CD4-positive, alpha-beta T cell treated with Interleukin-6 for 4 hours (primary cell): ENCODE measurements at regions not wholly inside any gene's neighbourhood (a gene's known extent, or its start where the extent isn't known, plus 50 kb on each side); places are given as distances from the start of the nearest gene placed in this dataset.
"Not testable (repeated sequence)": the region's sequence is repeated elsewhere in the genome, so short reads cannot be mapped to it uniquely, and the experiment has no call there.

Experiments
- DNase-seq: peaks from one replicate; pipeline ENCODE4 v3.0.0-alpha.2; 2020; ENCODE audit warnings: mixed read lengths

DNA sequence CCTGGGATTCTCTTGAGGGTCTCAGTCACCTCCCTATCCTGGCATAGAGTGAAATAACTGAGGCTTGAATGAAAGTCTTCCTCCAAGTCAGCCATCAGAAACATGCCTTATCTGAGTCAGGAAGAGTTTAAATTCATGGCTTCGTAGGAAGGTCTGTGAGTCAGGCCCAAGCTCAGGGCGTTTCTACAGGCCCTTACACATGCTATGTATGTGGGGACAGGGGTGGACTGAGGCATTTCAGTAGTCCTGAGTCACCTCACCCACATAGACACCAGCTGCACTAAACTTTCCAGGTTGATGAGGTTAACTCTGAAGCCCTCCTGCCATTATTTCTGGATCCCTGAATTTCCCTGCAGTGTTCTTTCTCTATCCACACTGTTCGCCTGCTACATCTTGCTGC, 134.6 kb upstream of the RCN1 start:
- DNase-seq, result no peak

- no peak for DNase-seq
Measured at GRCh38 chr11:31955838-31956237, 135.0 kb upstream of the RCN1 start.

- DNase-seq, result no peak
Measured at GRCh38 chr11:31953803-31954327, 137.0 kb upstream of the RCN1 start.

- not testable (repeated sequence) for DNase-seq
Measured at GRCh38 chr11:31949733-31950200, 138.6 kb upstream of the PAX6 start.

GRCh38 chr11:31947051-31947450, 135.9 kb upstream of the PAX6 start:
- DNase-seq, result no peak

GRCh38 chr11:31943056-31943780, 132.1 kb upstream of the PAX6 start:
- DNase-seq, result no peak

DNA sequence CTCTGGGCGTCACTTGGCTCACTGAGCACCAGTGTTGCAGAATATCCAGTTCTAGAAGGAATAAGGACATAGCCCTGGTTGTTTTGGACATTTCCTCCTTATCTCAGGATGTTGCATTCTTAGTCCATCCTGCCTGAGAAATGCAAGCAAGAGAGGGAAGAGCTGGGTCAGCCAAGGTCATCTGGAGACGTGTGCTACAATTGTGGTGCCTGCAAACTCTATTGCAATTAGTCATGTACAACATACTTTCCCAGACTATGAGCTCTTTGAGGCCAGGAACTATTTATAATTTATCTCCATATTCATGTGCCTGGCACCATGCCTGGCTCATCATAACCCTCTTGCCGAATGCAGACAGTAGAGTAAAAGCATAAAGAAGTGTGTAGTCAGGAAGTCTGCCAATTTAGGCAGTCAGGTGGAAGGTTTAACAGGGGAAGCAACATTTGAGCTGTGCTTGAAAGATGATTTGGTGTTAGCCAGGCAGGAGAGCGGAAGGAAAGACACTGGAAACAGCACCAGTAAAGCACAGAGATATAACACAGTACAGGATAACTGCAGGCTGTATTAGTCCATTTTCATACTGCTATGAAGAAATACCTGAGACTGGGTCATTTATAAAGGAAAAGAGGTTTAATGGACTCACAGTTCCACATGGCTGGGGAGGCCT, 129.4 kb upstream of the PAX6 start:
- no peak for DNase-seq

DNA sequence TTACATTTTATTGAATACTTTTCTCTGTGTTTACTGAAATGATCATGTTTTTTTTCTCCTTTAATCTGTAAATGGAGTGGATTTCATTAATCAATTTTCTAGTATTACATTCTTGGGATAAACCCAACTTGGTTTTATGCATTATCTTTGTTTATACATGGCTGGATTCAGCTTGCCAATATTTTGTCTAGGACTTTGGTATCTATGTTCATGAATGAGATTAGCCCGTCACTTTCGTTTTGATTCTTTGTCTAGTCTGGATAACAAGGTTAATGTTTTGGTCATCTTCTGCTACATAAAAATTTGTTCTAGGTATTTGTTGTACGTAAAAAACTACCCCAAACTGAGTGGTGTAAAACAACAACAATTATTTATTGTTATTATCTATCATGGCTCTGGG, 127.9 kb upstream of the PAX6 start:
- DNase-seq, result no peak

GRCh38 chr11:31936312-31936711, 125.2 kb upstream of the PAX6 start:
- no peak for DNase-seq

GRCh38 chr11:31932879-31933278, 121.8 kb upstream of the PAX6 start:
- no peak for DNase-seq

GRCh38 chr11:31927982-31928381, 116.9 kb upstream of the PAX6 start:
- no peak for DNase-seq

DNA sequence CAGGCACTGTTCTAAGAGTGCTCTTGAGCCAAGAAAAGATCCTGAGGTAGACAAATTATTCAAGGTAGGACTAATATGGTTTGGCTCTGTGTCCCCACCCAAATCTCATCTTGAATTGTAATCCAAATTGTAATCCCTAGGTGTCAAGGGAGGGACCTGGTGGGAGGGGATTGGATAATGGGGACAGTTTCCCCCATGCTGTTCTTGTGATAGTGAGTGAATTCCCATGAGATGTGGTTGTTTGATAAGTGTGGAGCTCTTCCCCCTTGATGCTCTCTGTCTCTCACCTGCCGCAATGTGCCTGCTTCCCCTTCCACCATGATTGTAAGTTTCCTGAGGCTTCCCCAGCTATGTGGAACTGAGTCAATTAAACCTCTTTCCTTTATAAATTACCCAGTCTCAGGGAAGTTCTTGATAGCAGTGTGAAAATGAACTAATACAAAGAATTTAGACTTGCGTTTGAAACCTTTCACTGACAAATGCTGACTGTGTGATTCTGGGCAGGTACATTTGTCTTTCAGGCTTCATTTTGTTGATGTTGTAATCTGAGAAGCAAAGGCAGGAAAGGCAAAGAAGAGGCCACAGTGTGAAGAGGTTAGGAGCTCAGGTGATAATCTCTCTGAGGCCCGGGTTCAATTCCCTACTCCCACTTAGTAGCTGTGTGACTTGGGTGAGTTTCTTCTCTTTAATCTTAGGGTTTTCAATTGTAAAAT, 115.8 kb upstream of the PAX6 start:
- no peak for DNase-seq

DNA sequence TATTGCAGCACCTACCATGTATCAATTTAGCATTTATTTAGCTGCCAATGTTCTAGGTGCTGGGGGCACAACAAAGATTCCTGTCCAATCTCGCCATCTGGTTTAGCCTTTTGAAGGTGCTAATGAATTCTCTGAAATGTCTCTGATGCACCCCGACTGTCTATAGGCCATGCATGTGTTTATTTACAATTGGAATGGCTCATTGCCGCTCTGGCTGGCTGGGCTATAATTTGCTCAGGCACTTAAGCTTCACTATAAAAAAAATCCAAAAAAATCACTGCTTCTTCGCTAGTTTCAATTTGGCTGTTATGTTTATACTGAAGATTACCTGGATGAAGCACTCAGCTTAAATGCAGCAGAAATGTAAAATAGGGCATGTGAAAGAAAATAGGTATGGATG, 115.0 kb upstream of the PAX6 start:
- DNase-seq, result no peak

GRCh38 chr11:31922450-31922849, 111.3 kb upstream of the PAX6 start:
- no peak for DNase-seq

- no peak for DNase-seq
Measured at GRCh38 chr11:31921081-31921480, 110.0 kb upstream of the PAX6 start.

DNA sequence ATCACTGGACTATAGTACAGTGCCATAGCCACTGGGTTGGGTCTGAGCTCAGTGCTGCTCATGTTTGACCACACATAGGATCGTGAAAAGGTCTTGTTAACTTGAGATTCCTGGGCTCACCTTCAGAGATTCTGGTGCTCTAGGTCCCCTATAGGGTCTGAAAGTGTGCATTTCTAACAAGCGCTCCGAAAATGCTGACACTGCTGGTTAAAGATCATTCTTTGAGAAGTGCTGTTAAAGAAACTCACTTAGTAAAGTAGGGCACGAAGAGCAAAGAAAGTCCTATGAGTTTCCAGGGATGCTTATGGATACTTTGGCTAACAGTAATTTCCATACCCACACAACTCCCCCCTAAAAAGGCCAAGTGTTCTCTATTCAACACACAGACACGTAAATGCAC, 108.1 kb upstream of the PAX6 start:
- no peak for DNase-seq

DNA sequence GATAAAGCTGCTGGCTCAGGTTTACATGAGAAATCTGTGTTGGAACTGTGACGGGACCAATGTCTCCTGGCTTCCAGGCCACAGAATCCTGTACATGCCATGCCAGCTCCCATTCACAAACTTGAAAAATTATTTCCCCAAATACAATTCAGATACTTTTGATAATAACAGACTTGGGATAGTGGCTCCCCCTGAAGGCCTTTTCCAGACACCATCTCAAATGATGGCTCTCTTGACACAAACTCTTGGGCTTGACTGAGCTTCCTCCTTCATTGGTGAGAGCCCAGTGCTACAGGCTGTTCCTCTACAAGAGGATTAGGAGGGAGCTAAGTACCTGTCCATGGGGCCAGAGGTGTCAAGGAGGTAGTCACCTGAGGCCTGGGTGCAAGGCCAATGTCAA, 104.7 kb upstream of the PAX6 start:
- DNase-seq, result no peak

DNA sequence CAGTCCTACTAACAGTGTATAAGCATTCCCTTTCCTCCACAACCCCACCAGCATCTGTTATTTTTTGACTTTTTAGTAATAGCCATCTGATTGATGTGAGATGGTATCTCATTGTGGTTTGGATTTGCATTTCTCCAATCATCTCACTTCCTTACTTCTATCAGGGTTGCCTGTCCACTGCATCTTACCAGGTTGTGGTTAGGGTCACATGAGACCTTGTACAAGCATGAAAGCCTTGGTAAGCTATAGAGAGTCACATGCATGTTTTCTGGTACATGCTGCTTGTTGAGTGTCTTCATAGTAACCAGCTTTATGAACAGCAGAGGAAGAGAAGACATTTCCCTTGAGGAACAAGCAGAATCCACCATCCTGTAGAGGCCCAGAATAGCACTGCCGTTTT, 102.9 kb upstream of the PAX6 start:
- DNase-seq, result no peak

DNA sequence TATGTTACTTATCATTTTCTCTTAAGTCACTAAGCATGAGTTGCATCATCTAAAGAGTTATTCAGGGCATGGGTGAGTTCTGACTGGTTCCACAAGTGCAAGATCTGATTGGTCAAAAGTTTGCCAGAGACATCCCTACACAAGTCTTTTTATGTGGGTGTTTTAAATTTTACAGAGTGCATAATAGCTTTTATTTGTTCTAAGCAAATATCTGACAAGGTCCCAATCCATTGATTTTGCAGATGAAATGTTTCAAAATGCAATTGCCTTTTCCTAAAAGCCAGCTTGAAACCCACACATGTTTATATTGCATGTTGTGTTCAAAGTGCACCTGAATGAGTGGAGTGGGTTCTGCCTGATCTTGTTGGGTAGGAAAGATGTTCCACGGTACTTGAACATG, 101.7 kb upstream of the PAX6 start:
- DNase-seq, result no peak

GRCh38 chr11:31910950-31911576, 99.9 kb upstream of the PAX6 start:
- no peak for DNase-seq

DNA sequence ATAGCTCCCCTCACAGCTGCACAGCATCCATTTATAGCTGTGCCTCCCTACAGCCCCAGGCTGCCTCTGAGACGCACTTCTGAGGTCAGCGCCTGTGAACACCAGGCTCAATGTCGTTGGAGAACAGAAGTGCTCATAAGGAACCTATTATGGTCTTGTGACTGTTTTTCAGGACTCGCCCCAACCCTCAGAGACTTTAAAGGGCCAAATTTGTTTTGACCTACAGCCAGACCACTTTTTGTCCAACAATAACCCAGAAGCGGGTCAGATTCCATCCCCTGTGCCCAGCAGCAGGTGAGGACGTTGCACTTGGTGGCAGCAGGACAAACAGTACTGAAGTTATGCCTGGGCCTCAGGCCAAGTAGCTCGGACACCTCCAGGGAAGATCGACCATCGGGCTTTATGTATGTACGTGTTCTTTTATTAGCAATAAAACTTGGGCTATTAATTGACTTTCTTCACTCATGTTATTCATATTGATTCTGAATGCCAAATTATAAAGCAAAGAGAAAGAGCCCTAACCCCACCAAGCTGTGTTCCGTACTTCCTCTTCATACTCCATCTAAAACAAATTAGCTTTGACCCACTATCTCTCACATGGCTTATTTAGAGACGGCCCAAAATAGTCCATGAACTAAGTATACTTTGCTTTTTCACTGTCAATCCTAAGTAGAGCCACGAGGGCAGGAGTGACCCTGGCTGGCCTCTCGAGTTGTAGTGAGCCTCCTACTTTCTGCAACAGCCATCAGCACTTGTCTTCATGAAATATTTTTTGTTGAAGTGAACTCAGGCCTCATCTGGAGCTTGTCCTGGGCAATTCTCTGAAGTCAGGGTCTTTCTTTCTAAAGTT, 92.3 kb upstream of the PAX6 start:
- DNase-seq, result no peak

- DNase-seq, result no peak
Measured at GRCh38 chr11:31902706-31903105, 91.6 kb upstream of the PAX6 start.
